ENCODE measurements at regions not wholly inside any gene's neighbourhood (a gene's known extent, or its start where the extent isn't known, plus 50 kb on each side); places are given as distances from the start of the nearest gene placed in this dataset.
"Not testable (repeated sequence)": the region's sequence is repeated elsewhere in the genome, so short reads cannot be mapped to it uniquely, and the experiment has no call there.

DNA sequence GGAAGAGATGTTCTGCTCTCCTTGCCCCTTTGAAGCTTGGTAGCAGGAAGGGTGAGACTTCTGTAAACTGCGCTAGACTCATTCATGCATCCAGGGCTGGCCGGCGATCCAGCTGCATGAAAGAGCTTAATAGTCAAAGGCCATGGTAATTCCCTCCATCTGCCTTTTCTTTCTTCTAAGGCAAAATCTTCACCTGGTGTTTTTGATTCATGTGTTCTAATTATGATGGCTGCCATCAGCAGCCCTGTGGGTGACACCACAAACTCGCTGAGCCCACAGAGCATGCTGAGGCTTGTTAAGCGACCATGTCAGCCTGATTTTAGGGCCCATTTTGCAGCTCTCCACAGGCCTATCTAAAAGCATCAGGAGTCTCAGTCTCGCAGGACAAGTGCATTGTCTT is 450.1 kb upstream of the TENM3 start:
- no peak for DNase-seq (ENCODE audit: low read depth in 2 of 2)

GRCh38 chr4:181796502-181796901 is 446.7 kb upstream of the TENM3 start:
- no peak for DNase-seq (ENCODE audit: low read depth in 2 of 2)

DNA sequence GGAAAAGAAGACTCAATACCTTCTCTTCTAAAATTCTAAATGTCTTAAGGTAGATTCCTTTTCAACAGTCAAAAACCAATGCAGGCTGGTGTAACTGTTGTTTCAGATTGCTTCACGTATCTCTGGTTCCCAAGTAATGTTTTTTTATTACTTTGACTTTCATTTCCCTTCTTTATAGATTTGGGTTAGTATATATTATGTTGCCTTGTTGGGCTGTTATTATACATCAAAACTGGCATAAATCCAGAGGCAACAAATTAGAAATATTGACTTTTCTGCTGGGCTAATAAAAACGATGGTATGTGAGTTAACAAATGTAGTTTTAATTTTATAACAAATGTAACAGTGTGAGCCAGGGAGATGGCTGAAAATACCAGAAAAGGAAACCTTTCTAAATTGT is 444.7 kb upstream of the TENM3 start:
- DNase-seq (ENCODE audit: low read depth in 2 of 2), result no peak

GRCh38 chr4:181799561-181800069 is 443.6 kb upstream of the TENM3 start:
- no peak for DNase-seq (ENCODE audit: low read depth in 2 of 2)

DNA sequence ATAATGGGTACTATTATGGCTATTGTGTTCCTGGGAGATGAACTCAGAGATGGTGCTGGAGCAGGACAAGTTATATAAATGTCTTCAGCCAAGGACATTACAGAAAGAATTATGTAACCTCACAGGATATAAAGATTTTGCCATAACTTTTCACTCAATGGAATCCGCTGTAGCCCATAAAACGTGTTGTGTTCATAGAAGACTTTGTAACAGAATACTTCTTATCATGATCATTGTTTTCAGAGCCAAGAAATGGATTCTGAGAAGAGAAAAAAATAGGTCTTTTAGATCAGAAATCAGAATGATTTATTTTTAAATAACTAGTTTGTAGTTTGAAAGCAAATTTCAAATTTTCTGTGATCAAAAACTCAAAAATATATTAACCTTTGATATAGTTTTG is 441.0 kb upstream of the TENM3 start:
- DNase-seq (ENCODE audit: low read depth in 2 of 2), result no peak

DNA sequence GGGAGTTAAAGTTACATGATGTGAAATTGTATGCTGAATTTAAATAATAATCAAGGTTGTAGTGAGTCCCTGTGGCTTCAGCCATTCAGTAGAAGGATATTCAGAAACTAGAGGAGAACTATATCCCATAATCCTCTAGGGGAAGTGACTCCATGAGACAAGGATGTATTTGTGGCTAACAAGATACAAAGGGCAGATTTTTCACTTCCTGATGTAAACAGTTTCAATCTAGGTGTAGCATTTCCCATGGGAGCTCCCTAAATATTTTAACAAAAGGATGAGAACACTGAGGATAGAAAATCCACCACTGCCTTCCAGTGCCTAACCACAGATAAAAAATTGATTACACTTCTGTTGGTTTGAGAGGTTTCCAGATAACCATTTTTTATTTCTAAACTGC is 435.4 kb upstream of the TENM3 start:
- no peak for DNase-seq (ENCODE audit: low read depth in 2 of 2)

DNA sequence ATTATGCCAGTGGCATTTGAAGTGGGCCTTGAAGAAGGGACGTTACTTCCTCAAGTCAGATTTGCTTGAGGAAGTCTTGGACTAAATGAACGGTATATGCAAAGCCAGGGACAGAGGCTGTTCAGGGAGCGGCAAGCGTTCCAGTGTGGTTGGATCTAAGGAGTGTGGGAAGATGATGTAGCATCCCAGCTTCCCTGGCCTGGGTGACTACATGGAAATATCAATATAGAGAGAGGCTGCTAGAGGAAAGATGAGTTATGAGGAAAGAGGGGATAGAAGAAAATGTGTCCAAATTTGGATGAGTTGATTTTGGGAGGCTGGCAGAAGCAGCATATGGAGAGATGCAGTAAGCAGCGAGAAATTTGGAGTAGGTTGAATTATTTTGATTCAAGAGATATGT is 432.5 kb upstream of the TENM3 start:
- DNase-seq (ENCODE audit: low read depth in 2 of 2), result no peak

- DNase-seq (ENCODE audit: low read depth in 2 of 2), result not testable (repeated sequence)
Measured at GRCh38 chr4:181811550-181811949, 431.7 kb upstream of the TENM3 start.

DNA sequence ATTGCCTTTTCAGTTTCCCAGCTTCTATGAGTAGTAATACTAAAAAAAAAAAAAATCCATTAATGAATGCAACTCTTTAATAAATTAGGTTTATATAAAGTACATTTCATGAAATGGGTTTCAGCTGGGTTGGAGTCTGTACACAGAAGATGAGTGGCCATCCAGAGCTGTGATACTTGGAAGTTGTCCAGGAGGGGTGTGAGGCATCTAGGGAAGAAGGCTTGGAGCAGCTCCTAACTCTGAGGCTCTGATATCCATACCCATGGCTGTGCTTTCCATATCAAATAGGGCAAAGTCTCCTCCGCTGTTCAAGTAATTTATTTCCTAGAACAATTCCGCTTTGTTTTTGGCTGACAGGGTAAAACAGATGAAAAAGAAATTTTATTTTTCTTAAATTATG is 423.3 kb upstream of the TENM3 start:
- DNase-seq (ENCODE audit: low read depth in 2 of 2), result no peak

DNA sequence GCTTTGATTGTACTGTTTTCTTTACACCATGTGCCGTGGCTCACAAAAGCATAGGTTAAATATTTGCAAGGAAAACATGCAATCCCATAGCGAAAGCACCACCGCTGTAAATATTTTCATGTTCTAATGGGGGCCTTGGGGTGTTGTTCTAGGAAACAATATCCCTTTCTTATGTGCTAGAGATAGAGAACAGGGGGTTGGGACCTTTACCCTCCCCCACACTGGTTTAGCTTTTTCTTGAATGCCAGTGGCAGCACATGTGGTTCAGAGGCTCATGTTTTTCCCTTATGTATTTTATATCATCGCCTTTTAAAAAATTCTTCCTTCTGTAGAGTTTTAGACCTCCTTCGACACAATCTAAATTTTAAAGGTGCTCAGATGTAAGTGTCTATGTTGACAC is 422.6 kb upstream of the TENM3 start:
- DNase-seq (ENCODE audit: low read depth in 2 of 2), result no peak

DNA sequence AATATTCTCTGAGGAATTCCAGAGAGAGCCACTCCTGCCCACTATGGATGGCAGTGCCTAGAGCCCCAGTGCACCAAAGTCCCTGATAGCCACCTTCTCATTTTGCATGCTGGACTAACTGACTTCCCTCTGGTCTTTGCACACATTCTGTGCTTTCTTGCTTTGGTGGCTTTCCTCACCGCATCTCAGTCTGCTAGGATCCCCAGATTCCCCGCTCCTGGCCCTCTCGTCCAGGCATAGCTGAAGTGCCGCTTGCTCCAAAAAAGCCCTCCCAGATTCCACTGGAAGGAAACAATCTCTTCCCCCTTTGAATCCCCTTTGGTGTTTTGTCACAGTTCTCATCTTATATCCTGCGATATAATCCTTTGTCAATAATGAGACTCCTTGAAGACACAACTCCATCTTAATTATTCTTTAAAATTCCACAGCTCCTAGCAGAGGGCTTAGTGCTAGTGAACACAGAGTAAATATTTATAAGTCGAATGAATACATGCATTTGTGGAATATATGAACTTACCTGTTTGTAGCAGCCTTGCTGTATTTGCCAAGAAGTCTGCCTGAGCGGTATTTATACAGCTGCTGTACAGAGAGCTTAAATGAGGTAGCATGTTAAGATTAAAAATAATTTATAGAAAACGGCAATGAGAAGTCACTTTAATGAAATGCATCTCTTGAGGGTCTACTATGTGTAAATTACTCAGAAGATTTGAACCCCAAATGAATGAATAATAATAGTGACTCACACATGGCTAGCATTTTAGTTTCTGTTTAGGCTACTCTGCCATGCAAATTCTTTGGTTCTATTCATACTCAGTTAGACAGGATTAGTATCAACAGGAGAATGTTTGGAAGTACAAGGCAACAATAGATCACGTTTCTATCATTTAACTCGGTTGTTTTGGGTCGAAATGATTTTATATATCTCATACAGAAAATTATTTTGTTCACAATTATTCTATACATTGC is 421.9 kb upstream of the TENM3 start:
- DNase-seq (ENCODE audit: low read depth in 2 of 2), result no peak

- DNase-seq (ENCODE audit: low read depth in 2 of 2), result no peak
Measured at GRCh38 chr4:181822005-181822375, 421.2 kb upstream of the TENM3 start.

- no peak for DNase-seq (ENCODE audit: low read depth in 2 of 2)
Measured at GRCh38 chr4:181823183-181823582, 420.0 kb upstream of the TENM3 start.

- DNase-seq (ENCODE audit: low read depth in 2 of 2), result no peak
Measured at GRCh38 chr4:181823645-181824044, 419.6 kb upstream of the TENM3 start.

- no peak for DNase-seq (ENCODE audit: low read depth in 2 of 2)
Measured at GRCh38 chr4:181825564-181825963, 417.6 kb upstream of the TENM3 start.

- no peak for DNase-seq (ENCODE audit: low read depth in 2 of 2)
Measured at GRCh38 chr4:181827246-181827645, 416.0 kb upstream of the TENM3 start.

DNA sequence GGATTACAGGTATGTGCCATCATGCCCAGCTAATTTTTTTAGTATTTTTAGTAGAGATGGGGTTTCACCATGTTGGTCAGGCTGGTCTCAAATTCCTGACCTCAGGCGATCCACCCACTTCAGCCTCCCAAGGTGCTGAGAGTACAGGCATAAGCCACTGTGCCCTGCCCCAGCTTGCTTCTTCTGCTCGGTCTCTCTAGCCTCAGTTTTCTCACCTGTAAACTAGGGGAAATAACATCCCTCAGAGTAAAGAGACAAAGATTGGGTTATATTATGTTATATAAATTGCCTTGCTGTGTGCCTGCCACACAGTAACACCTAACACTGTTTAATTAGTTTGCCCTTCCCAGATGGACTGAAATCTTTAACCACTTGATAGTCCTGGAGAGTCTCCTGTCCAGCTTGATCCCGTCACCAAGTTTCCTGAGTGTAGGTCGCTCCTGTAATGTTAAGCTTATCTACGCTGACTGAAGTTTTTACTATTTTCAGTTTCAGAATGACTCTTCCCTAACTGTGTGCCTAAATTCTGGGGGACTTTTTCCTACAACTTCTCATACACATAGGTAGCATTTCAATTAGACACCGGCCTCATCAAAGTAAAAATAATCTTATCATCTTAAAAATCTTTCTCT is 412.7 kb upstream of the TENM3 start:
- no peak for DNase-seq (ENCODE audit: low read depth in 2 of 2)

DNA sequence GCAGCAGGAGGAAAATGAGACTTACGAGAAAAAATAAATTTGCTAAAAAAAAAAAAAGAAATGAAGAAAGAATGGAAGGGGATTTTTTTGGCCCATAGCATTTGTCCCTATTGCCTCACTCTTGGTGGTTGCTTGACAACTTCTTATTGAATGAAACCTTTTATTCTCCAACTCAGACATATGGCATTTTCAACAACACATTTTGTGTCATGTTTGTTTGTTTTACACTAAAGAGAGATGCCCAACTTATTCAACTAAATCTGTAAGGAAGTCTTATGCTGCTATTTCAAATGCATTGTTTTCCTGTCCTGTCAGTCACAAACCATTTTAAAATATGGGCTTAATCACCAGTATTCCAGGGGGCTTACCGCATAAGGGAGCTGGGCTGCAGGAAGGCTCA is 409.1 kb upstream of the TENM3 start:
- no peak for DNase-seq (ENCODE audit: low read depth in 2 of 2)

GRCh38 chr4:181835348-181835747 is 407.9 kb upstream of the TENM3 start:
- DNase-seq (ENCODE audit: low read depth in 2 of 2), result no peak

DNA sequence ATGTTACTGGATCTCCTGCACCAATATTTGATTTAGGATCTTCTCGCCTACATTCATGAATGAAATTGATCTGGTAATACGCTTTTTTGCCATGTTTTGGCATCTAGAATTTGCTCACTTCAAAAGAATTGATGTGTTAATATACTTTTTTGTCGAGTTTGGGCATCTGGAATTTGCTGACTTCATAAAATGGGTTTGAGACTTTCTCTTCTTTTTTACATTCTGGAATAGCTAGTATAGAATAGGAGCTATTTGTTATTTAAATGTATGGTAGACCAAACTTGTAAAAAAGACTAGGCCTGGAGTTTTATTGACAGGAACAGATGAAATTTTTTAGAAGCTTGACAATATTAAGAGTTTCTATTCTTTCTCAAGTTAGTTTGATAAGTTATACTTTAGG is 404.9 kb upstream of the TENM3 start:
- no peak for DNase-seq (ENCODE audit: low read depth in 2 of 2)

- not testable (repeated sequence) for DNase-seq (ENCODE audit: low read depth in 2 of 2)
Measured at GRCh38 chr4:181843797-181844196, 399.4 kb upstream of the TENM3 start.

DNA sequence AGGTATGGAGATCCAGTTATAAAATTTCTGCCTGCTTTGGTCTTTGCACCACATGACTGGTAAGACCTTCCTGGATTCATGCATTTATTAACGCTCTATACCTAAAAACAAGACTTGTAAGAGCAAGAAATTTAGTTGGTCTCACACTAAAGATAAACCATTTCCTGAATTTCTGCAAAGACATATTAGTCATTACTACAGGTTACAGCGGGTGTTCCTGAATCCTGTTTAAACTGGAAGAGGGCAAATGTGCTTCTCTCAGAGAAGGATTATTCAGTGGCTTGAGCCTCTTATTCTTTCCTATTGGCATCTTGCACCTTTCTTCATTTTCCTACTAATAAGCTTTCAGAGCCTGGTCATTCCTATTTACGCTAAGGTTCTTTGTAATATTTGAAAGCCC is 397.6 kb upstream of the TENM3 start:
- no peak for DNase-seq (ENCODE audit: low read depth in 2 of 2)

- DNase-seq (ENCODE audit: low read depth in 2 of 2), result no peak
Measured at GRCh38 chr4:181846934-181847333, 396.3 kb upstream of the TENM3 start.

All from stimulated activated CD4-positive, alpha-beta T cell treated with anti-CD3 and anti-CD28 coated beads, Interleukin-1b, Interleukin-23, amount 100 ng/mL, for 4 hours (primary cell).